CD1c-positive myeloid dendritic cell (primary cell): ENCODE measurements at regions not wholly inside any gene's neighbourhood (a gene's known extent, or its start where the extent isn't known, plus 50 kb on each side); places are given as distances from the start of the nearest gene placed in this dataset.

Experiments
- DNase-seq: peaks from one replicate; pipeline ENCODE4 v3.0.0-alpha.2; 2016; ENCODE audit errors: extremely low spot score

- DNase-seq = no peak
These were observed 664.0 kb downstream of the TLE4 start for GRCh38 chr9:80235752-80236151.

GRCh38 chr9:80233906-80234305 is 662.1 kb downstream of the TLE4 start:
- no peak for DNase-seq

GRCh38 chr9:80233102-80233843 is 661.5 kb downstream of the TLE4 start:
- no peak for DNase-seq

- DNase-seq = no peak
These were observed 659.8 kb downstream of the TLE4 start for GRCh38 chr9:80231318-80232236.

- DNase-seq = no peak
These were observed 652.1 kb downstream of the TLE4 start for GRCh38 chr9:80223897-80224296.

GRCh38 chr9:80222466-80223169 is 650.9 kb downstream of the TLE4 start:
- no peak for DNase-seq

GRCh38 chr9:80218328-80218727 is 646.6 kb downstream of the TLE4 start:
- DNase-seq = no peak

GRCh38 chr9:80213613-80214012 is 641.8 kb downstream of the TLE4 start:
- DNase-seq = no peak

- DNase-seq = no peak
These were observed 636.9 kb downstream of the TLE4 start for GRCh38 chr9:80208696-80209095.

GRCh38 chr9:80204054-80204453 is 632.3 kb downstream of the TLE4 start:
- DNase-seq = no peak

- DNase-seq = no peak
These were observed 625.9 kb downstream of the TLE4 start for GRCh38 chr9:80197661-80198060.

- DNase-seq = no peak
These were observed 619.3 kb downstream of the TLE4 start for GRCh38 chr9:80191108-80191507.

- DNase-seq = no peak
These were observed 616.8 kb downstream of the TLE4 start for GRCh38 chr9:80188579-80188978.

- no peak for DNase-seq
These were observed 613.5 kb downstream of the TLE4 start for GRCh38 chr9:80185112-80185738.

- no peak for DNase-seq
These were observed 606.2 kb downstream of the TLE4 start for GRCh38 chr9:80177949-80178480.

- peak; percentile 36 for DNase-seq
These were observed 603.8 kb downstream of the TLE4 start for GRCh38 chr9:80175286-80176150.

GRCh38 chr9:80163889-80164288 is 592.1 kb downstream of the TLE4 start:
- no peak for DNase-seq

- no peak for DNase-seq
These were observed 586.9 kb downstream of the TLE4 start for GRCh38 chr9:80158554-80159170.

- DNase-seq = no peak
These were observed 586.4 kb downstream of the TLE4 start for GRCh38 chr9:80158131-80158530.

- DNase-seq = no peak
These were observed 585.8 kb downstream of the TLE4 start for GRCh38 chr9:80157561-80157983.
